ENCODE measurements at regions not wholly inside any gene's neighbourhood (a gene's known extent, or its start where the extent isn't known, plus 50 kb on each side); places are given as distances from the start of the nearest gene placed in this dataset.
"Not testable (repeated sequence)": the region's sequence is repeated elsewhere in the genome, so short reads cannot be mapped to it uniquely, and the experiment has no call there.

- Histone ChIP-seq H3K4me1 (ENCODE audit: control insufficient read depth, insufficient read depth, low read length) (no peaks in the 10 kb centered on the region), H3K36me3 (ENCODE audit: control insufficient read depth, insufficient read depth, low read length) (no peaks in the 10 kb centered on the region), H3K9me3 (ENCODE audit: control insufficient read depth, insufficient read depth, low read length) (peaks cover 9% of the 10 kb centered on the region; the same call in 1 of the 2 replicates), H3K27ac (ENCODE audit: low read depth, low read length) (no peak overlapping the region), H3K9ac (ENCODE audit: low read depth, low read length) (no peak overlapping the region), H3K27me3 (ENCODE audit: control insufficient read depth, insufficient read depth, low read length) (no peaks in the 10 kb centered on the region), H3K4me3 (ENCODE audit: low read depth, low read length) (no peak overlapping the region)
Observed at GRCh38 chr3:87968668-87969067, 90.1 kb downstream of the CGGBP1 start.

- H3K4me1 ChIP-seq (ENCODE audit: control insufficient read depth, insufficient read depth, low read length) = peaks cover 3% of the 10 kb centered on the region; the same call in 1 of the 2 replicates
- H3K9me3 ChIP-seq (ENCODE audit: control insufficient read depth, insufficient read depth, low read length) = no peaks in the 10 kb centered on the region
- H3K9ac ChIP-seq (ENCODE audit: low read depth, low read length) = no peak overlapping the region
- no peaks in the 10 kb centered on the region for H3K27me3 ChIP-seq (ENCODE audit: control insufficient read depth, insufficient read depth, low read length)
- H3K4me3 ChIP-seq (ENCODE audit: low read depth, low read length) = no peak overlapping the region
- no peak overlapping the region for H3K27ac ChIP-seq (ENCODE audit: low read depth, low read length)
- no peaks in the 10 kb centered on the region for H3K36me3 ChIP-seq (ENCODE audit: control insufficient read depth, insufficient read depth, low read length)
Observed at GRCh38 chr3:87958289-87958688, 100.5 kb downstream of the CGGBP1 start.

- Histone ChIP-seq H3K9me3 (ENCODE audit: control insufficient read depth, insufficient read depth, low read length) (no peaks in the 10 kb centered on the region), H3K27me3 (ENCODE audit: control insufficient read depth, insufficient read depth, low read length) (no peaks in the 10 kb centered on the region), H3K9ac (ENCODE audit: low read depth, low read length) (no peak overlapping the region), H3K4me1 (ENCODE audit: control insufficient read depth, insufficient read depth, low read length) (peaks cover 3% of the 10 kb centered on the region; the same call in 1 of the 2 replicates), H3K27ac (ENCODE audit: low read depth, low read length) (no peak overlapping the region), H3K36me3 (ENCODE audit: control insufficient read depth, insufficient read depth, low read length) (no peaks in the 10 kb centered on the region), H3K4me3 (ENCODE audit: low read depth, low read length) (no peak overlapping the region)
Observed at GRCh38 chr3:87957575-87957974, 101.2 kb downstream of the CGGBP1 start.

- no peak overlapping the region for H3K4me3 ChIP-seq (ENCODE audit: low read depth, low read length)
- H3K9me3 ChIP-seq (ENCODE audit: control insufficient read depth, insufficient read depth, low read length) = no peaks in the 10 kb centered on the region
- no peak overlapping the region for H3K9ac ChIP-seq (ENCODE audit: low read depth, low read length)
- H3K36me3 ChIP-seq (ENCODE audit: control insufficient read depth, insufficient read depth, low read length) = no peaks in the 10 kb centered on the region
- H3K4me1 ChIP-seq (ENCODE audit: control insufficient read depth, insufficient read depth, low read length) = no peaks in the 10 kb centered on the region
- H3K27me3 ChIP-seq (ENCODE audit: control insufficient read depth, insufficient read depth, low read length) = no peaks in the 10 kb centered on the region
- no peak overlapping the region for H3K27ac ChIP-seq (ENCODE audit: low read depth, low read length)
Observed at GRCh38 chr3:87949879-87950208, 109.0 kb downstream of the CGGBP1 start.

- H3K4me3 ChIP-seq (ENCODE audit: low read depth, low read length) = no peak overlapping the region
- H3K9ac ChIP-seq (ENCODE audit: low read depth, low read length) = no peak overlapping the region
- H3K9me3 ChIP-seq (ENCODE audit: control insufficient read depth, insufficient read depth, low read length) = no peaks in the 10 kb centered on the region
- H3K27me3 ChIP-seq (ENCODE audit: control insufficient read depth, insufficient read depth, low read length) = no peaks in the 10 kb centered on the region
- H3K4me1 ChIP-seq (ENCODE audit: control insufficient read depth, insufficient read depth, low read length) = no peaks in the 10 kb centered on the region
- no peaks in the 10 kb centered on the region for H3K36me3 ChIP-seq (ENCODE audit: control insufficient read depth, insufficient read depth, low read length)
- no peak overlapping the region for H3K27ac ChIP-seq (ENCODE audit: low read depth, low read length)
Observed at GRCh38 chr3:87949189-87949878, 109.5 kb downstream of the CGGBP1 start.

- H3K27ac ChIP-seq (ENCODE audit: low read depth, low read length); H3K4me3 ChIP-seq (ENCODE audit: low read depth, low read length); H3K9ac ChIP-seq (ENCODE audit: low read depth, low read length); H3K4me1 ChIP-seq (ENCODE audit: control insufficient read depth, insufficient read depth, low read length); H3K9me3 ChIP-seq (ENCODE audit: control insufficient read depth, insufficient read depth, low read length); H3K36me3 ChIP-seq (ENCODE audit: control insufficient read depth, insufficient read depth, low read length); H3K27me3 ChIP-seq (ENCODE audit: control insufficient read depth, insufficient read depth, low read length): not testable (repeated sequence)
Observed at GRCh38 chr3:87946007-87946406, 112.8 kb downstream of the CGGBP1 start.

GRCh38 chr3:87942256-87942655, 116.5 kb downstream of the CGGBP1 start:
- not testable (repeated sequence) for H3K9me3 ChIP-seq (ENCODE audit: control insufficient read depth, insufficient read depth, low read length); H3K36me3 ChIP-seq (ENCODE audit: control insufficient read depth, insufficient read depth, low read length); H3K27me3 ChIP-seq (ENCODE audit: control insufficient read depth, insufficient read depth, low read length); H3K4me3 ChIP-seq (ENCODE audit: low read depth, low read length); H3K4me1 ChIP-seq (ENCODE audit: control insufficient read depth, insufficient read depth, low read length); H3K9ac ChIP-seq (ENCODE audit: low read depth, low read length); H3K27ac ChIP-seq (ENCODE audit: low read depth, low read length)

- H3K4me1 ChIP-seq (ENCODE audit: control insufficient read depth, insufficient read depth, low read length) = no peaks in the 10 kb centered on the region
- no peak overlapping the region for H3K4me3 ChIP-seq (ENCODE audit: low read depth, low read length)
- H3K9me3 ChIP-seq (ENCODE audit: control insufficient read depth, insufficient read depth, low read length) = peaks cover 18% of the 10 kb centered on the region
- no peaks in the 10 kb centered on the region for H3K36me3 ChIP-seq (ENCODE audit: control insufficient read depth, insufficient read depth, low read length)
- no peak overlapping the region for H3K9ac ChIP-seq (ENCODE audit: low read depth, low read length)
- no peak overlapping the region for H3K27ac ChIP-seq (ENCODE audit: low read depth, low read length)
- H3K27me3 ChIP-seq (ENCODE audit: control insufficient read depth, insufficient read depth, low read length) = no peaks in the 10 kb centered on the region
Observed at GRCh38 chr3:87924485-87924884, 134.3 kb downstream of the CGGBP1 start.

GRCh38 chr3:87920549-87920948, 138.3 kb downstream of the CGGBP1 start:
- Histone ChIP-seq H3K27ac (ENCODE audit: low read depth, low read length) (no peak overlapping the region), H3K9ac (ENCODE audit: low read depth, low read length) (no peak overlapping the region), H3K9me3 (ENCODE audit: control insufficient read depth, insufficient read depth, low read length) (peaks cover 17% of the 10 kb centered on the region), H3K4me1 (ENCODE audit: control insufficient read depth, insufficient read depth, low read length) (no peaks in the 10 kb centered on the region), H3K4me3 (ENCODE audit: low read depth, low read length) (no peak overlapping the region), H3K27me3 (ENCODE audit: control insufficient read depth, insufficient read depth, low read length) (no peaks in the 10 kb centered on the region), H3K36me3 (ENCODE audit: control insufficient read depth, insufficient read depth, low read length) (no peaks in the 10 kb centered on the region)

GRCh38 chr3:87901141-87901540, 157.7 kb downstream of the CGGBP1 start:
- Histone ChIP-seq H3K4me3 (ENCODE audit: low read depth, low read length) (no peak overlapping the region), H3K36me3 (ENCODE audit: control insufficient read depth, insufficient read depth, low read length) (no peaks in the 10 kb centered on the region), H3K4me1 (ENCODE audit: control insufficient read depth, insufficient read depth, low read length) (no peaks in the 10 kb centered on the region), H3K9me3 (ENCODE audit: control insufficient read depth, insufficient read depth, low read length) (no peaks in the 10 kb centered on the region), H3K27me3 (ENCODE audit: control insufficient read depth, insufficient read depth, low read length) (no peaks in the 10 kb centered on the region), H3K9ac (ENCODE audit: low read depth, low read length) (no peak overlapping the region), H3K27ac (ENCODE audit: low read depth, low read length) (no peak overlapping the region)

- H3K4me3 ChIP-seq (ENCODE audit: low read depth, low read length) = no peak overlapping the region
- H3K27ac ChIP-seq (ENCODE audit: low read depth, low read length) = no peak overlapping the region
- no peaks in the 10 kb centered on the region for H3K36me3 ChIP-seq (ENCODE audit: control insufficient read depth, insufficient read depth, low read length)
- H3K4me1 ChIP-seq (ENCODE audit: control insufficient read depth, insufficient read depth, low read length) = no peaks in the 10 kb centered on the region
- no peaks in the 10 kb centered on the region for H3K9me3 ChIP-seq (ENCODE audit: control insufficient read depth, insufficient read depth, low read length)
- H3K9ac ChIP-seq (ENCODE audit: low read depth, low read length) = no peak overlapping the region
- H3K27me3 ChIP-seq (ENCODE audit: control insufficient read depth, insufficient read depth, low read length) = no peaks in the 10 kb centered on the region
Observed at GRCh38 chr3:87900061-87900460, 158.7 kb downstream of the CGGBP1 start.

- Histone ChIP-seq H3K27ac (ENCODE audit: low read depth, low read length) (no peak overlapping the region), H3K27me3 (ENCODE audit: control insufficient read depth, insufficient read depth, low read length) (no peaks in the 10 kb centered on the region), H3K4me3 (ENCODE audit: low read depth, low read length) (no peak overlapping the region), H3K9me3 (ENCODE audit: control insufficient read depth, insufficient read depth, low read length) (no peaks in the 10 kb centered on the region), H3K36me3 (ENCODE audit: control insufficient read depth, insufficient read depth, low read length) (no peaks in the 10 kb centered on the region), H3K4me1 (ENCODE audit: control insufficient read depth, insufficient read depth, low read length) (no peaks in the 10 kb centered on the region), H3K9ac (ENCODE audit: low read depth, low read length) (no peak overlapping the region)
Observed at GRCh38 chr3:87898971-87899370, 159.8 kb downstream of the CGGBP1 start.
